Hematopoietic multipotent progenitor cell treated with erythropoietin and hydrocortisone succinate and interleukin-3 and kit ligand, for 6 days (in vitro differentiated cells): ENCODE measurements at regions not wholly inside any gene's neighbourhood (a gene's known extent, or its start where the extent isn't known, plus 50 kb on each side); places are given as distances from the start of the nearest gene placed in this dataset.

Experiments
- DNase-seq: peaks from one replicate; pipeline ENCODE4 v3.0.0-alpha.2; 2015

DNA sequence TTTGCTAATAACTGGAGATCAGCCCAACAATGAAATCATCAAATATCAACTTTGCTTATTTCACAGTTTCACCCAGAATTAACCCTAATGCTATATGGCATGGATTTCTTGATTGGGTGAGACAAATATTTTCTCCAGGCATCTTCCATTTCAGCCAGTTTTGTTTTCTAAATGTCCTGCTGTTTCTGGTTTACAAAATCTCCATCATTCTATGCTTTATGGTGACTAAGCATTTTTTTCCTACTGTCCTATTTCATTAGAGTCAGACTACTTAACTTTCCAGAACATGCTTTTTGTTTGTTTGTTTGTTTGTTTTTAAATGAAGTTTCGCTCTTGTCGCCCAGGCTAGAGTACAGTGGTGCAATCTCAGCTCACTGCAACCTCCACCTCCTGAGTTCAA is 59.5 kb upstream of the EXOC2 start:
- DNase-seq, result no peak

DNA sequence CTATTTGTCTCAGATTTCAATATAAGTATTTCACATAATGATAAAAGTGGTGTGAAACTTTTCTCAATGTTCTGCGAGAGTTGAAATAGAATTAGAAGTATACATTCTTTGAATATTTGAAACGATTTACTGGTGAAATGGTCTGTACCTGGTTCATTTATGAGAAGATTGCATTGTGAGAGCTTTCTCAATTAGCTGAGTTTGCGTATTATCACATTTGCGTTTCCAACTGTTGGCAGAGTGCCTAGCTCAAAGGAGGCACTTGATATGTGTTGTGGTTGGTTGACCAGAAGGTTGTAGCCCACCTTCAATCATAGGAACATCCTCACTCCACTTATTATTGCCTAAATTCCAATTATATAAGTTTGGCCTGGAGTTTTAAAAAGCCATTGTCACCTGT is 58.8 kb upstream of the EXOC2 start:
- DNase-seq, result no peak

GRCh38 chr6:747921-748320 is 55.0 kb upstream of the EXOC2 start:
- DNase-seq, result no peak

DNA sequence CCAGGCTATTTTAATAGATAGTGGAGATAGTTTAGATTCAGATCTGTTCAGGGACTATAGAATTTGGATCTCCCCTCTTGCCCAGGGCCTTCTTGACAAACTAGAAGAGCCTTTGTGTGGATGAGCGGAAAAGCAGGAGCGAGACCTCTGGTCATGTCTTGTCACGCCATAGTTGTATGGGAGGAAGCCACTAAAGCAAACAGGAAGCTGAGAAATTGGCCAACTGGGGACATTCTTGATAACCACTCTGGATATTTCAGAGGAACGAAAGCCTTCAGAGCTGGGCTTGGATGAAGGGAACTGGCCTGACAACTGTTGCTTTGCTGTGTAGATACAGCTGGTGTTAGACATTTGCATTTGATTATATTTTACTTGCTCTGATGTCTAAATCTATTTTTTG is 54.1 kb upstream of the EXOC2 start:
- DNase-seq, result no peak

DNA sequence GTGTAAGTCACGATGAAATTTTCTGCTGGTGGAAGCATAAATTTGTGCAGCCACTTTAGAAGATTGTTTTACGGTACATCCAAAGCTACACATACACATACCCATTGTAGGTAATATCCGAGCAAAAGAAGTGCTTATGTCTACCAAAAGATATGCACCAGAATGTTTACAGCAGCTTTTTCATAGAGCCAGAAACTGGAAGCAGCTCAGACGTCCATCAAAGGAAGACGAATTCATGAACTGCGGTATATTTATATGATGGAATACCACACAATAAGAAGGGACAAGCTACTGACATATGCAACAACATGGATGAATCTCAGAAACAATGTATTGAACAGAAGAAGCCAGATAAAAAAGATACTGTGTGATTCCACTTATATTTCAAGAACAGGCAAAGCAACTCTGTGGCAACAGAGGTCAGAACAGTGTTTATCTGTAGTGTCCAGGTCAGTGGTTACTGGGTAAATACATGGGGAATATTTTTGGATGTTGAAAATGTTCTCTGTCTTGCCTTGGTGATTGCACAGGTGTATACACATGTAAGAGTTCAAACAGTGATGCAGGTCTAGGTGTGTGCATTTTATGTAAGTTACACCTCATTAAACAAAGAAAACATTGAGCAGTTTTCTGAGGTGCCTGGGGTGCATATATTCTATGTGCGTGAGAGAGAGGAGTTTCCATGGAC is 51.9 kb upstream of the EXOC2 start:
- DNase-seq, result no peak

GRCh38 chr6:743320-744096 is 50.6 kb upstream of the EXOC2 start:
- DNase-seq, result no peak
